OCI-LY7 (cell line): ENCODE measurements at regions not wholly inside any gene's neighbourhood (a gene's known extent, or its start where the extent isn't known, plus 50 kb on each side); places are given as distances from the start of the nearest gene placed in this dataset.

Experiments
- CTCF ChIP-seq: fragments of 200-600 bp; sonication (generic); conservative IDR thresholded peaks from 2 replicates; pipeline ENCODE4 v1.5.1; 2014; ENCODE audit warnings: mild to moderate bottlenecking, antibody characterized with exemption, low read length, moderate library complexity, mixed read lengths
- EZH2phosphoT487 ChIP-seq: fragments of 200-600 bp; sonication (generic); IDR thresholded peaks from 2 replicates; pipeline ENCODE4 v1.6.1; 2018; ENCODE audit warnings: low read depth, borderline replicate concordance, mild to moderate bottlenecking, mixed run types, antibody characterized with exemption, low read length, moderate library complexity, mixed read lengths

- TF ChIP-seq CTCF = no peak
- TF ChIP-seq EZH2phosphoT487 = no peak
Measured at GRCh38 chr20:53768329-53768728, 174.7 kb upstream of the ZNF217 start.
